GM12864 (cell line): ENCODE measurements at regions not wholly inside any gene's neighbourhood (a gene's known extent, or its start where the extent isn't known, plus 50 kb on each side); places are given as distances from the start of the nearest gene placed in this dataset.

Experiments
- DNase-seq: peaks from one replicate; pipeline ENCODE4 v3.0.0-alpha.2; 2011; ENCODE audit warnings: low read depth
- H3K4me3 ChIP-seq: 2 replicates; pipeline ENCODE4 v1.5.1; 2011; ENCODE audit warnings: mild to moderate bottlenecking, low read depth, low read length, control low read depth
- TF ChIP-seq, protein P1 (sequence below): IDR thresholded peaks from 2 replicates; pipeline ENCODE4 v1.5.1; 2011; ENCODE audit warnings: low read depth, mild to moderate bottlenecking, moderate library complexity, low read length, control low read depth, inconsistent platforms; ENCODE audit errors: missing control alignments

DNA sequence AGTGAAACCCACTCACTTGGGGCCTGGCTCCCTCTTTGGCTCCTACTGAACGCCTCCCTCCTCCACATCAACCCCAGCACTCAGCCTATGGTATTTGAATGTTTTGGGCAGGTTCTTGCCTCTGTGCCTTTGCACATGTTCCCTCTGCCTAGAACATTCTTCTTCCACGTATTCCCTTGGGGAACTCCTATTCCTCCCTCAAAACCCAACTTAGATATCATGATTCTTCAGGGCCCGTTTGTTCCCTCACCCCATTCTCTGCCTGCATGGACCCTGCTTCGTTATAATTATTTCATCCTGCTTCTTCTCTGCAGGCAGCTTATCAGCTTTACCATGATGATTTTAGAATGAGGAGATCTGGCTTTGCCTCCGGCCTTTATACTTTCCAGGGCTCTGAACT, 215.0 kb upstream of the IER5L start:
- no peak for DNase-seq
- TF ChIP-seq, protein P1, sequence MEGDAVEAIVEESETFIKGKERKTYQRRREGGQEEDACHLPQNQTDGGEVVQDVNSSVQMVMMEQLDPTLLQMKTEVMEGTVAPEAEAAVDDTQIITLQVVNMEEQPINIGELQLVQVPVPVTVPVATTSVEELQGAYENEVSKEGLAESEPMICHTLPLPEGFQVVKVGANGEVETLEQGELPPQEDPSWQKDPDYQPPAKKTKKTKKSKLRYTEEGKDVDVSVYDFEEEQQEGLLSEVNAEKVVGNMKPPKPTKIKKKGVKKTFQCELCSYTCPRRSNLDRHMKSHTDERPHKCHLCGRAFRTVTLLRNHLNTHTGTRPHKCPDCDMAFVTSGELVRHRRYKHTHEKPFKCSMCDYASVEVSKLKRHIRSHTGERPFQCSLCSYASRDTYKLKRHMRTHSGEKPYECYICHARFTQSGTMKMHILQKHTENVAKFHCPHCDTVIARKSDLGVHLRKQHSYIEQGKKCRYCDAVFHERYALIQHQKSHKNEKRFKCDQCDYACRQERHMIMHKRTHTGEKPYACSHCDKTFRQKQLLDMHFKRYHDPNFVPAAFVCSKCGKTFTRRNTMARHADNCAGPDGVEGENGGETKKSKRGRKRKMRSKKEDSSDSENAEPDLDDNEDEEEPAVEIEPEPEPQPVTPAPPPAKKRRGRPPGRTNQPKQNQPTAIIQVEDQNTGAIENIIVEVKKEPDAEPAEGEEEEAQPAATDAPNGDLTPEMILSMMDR, result no peak
- no peak overlapping the region for H3K4me3 ChIP-seq

DNA sequence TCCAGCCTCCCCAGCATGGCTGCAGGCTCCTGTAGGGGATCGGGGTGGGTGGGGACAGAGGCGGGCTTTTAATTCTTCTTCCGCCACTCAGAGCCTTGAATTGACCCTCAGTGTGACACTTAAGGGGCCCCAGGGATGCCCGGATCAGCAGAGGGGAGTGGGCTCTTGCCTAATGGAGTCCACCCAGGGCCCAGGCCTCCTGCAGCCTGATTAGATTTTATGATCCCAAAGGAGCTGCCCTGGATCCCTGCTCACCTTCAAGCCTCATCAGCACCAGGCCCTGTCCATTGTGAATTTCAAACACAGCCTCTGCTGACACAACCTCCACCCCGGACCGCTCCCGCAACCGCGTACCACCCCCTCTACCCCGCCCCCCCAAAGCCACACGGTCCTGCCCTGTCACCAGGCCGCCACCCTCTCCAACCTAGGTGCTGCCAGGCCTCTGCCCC, 214.1 kb upstream of the IER5L start:
- TF ChIP-seq, protein P1, result no peak
- DNase-seq, result no peak
- H3K4me3 ChIP-seq, result no peak overlapping the region

DNA sequence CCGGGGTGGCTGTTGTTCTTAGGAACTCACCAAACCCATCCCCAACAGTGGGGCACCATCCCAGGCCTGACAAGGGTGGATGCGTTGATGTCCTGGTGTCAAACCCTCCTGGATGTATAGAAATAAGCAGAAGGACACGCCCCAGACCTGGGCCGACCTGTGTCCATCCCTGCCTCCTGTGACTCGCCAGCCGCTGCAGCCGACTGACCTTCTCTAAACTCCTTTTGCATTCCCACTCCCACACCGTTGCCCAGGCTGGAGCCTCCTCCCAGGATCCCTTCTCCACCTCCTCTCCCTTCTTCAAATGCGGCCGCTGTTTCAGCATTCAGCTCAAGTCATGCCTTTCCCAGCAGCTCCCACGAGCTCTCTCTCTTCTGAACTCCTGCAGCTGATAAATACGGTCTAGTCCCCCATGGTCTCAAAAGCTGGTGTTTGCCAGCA, 213.2 kb upstream of the IER5L start:
- TF ChIP-seq, protein P1, result no peak
- DNase-seq, result no peak

DNA sequence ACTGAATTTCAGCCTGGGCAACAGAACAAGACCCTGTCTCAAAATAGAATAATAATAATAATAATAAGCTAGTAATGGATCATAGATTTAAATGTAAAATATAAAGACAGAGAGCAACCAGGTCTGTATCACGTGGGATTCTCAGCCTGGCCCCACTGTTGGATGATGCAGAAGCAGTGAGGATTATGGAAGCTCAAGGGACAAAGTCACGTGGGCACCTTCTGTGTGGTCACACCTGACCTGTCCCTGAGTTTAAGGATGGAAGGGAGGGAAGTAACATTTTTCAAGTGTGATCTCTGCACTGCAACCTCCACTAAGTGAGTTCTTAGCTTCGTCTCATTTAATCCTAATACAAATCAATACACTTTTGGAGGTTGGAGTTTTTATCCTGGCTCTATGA, 212.5 kb upstream of the IER5L start:
- TF ChIP-seq, protein P1, result no peak
- no peak for DNase-seq
- H3K4me3 ChIP-seq, result no peak overlapping the region

More for the DNA sequence above, 213.2 kb upstream of the IER5L start:
- H3K4me3 ChIP-seq, result no peak overlapping the region

DNA sequence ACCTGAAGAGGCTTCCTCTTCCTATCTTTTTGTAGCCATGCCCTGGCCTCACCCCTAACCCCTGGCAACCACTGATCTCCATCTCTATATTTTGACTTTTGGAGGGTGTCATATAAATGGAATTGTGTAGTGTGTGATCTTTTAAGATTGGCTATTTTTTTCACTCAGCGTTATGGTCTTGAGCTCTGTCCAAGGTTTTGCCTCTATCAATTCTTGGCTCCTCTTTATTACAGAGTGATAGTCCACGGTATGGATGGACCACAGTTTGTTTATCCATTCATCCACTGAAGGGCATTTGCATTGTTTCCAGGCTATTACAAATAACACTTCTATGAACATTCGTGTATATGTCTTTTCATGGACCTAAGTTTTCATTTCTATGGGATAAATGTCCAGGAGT, 209.8 kb upstream of the IER5L start:
- TF ChIP-seq, protein P1, result no peak
- no peak overlapping the region for H3K4me3 ChIP-seq
- no peak for DNase-seq

DNA sequence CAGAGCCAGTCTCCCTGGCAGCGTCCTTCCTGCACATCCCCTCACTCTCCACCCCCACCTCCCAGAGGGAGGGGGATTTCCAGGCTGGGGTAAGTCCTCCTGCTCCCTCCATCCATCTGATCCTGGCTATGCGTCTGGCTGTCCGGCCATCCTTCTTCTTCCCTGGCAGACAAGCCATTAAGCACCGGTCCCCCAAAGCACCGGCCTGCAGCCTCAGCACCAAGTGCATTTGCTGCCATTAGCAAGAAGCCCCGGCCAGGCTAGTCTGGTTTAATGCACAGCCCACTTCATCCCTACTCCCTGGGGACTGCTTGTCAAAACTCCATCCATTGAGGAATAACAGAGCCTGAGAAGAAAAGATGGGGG, 208.7 kb upstream of the IER5L start:
- TF ChIP-seq, protein P1, result no peak
- H3K4me3 ChIP-seq, result no peak overlapping the region
- DNase-seq, result no peak

DNA sequence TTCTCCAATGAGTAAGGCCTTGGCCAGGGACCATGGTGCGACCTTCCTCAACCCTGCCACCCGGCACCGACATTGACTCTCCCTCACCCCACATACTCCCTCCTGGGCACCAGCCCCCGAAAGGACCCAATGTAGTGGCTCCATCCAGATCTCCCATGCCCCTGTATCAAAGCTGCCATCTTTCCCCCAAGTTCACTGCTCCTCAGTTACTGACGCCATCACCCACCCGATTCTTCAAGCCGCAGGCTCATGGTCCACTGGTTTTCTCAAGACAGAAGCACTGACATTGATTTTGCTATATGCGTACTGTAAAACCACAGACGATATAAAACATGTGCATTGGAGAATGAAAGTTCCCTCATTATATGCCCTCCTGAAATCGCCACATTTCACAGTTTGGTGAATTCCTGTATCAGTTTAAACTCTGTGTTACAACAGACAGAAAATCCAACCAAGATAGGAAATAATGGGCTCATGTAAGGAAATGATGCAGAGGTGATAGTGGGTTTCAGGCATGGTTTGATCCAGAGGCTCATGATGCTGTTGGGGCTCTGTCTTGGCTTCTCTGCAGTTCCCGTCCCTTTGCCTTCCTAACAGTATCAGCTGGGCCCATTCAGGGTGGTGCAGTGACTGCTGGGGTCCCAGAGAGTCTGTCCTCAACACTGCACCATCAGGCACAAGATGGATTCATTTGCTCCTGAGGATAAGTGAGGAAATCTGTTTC, 207.3 kb upstream of the IER5L start:
- no peak overlapping the region for H3K4me3 ChIP-seq
- TF ChIP-seq, protein P1, result no peak
- DNase-seq, result no peak
